Iris pigment epithelial cell (primary cell): ENCODE measurements at regions not wholly inside any gene's neighbourhood (a gene's known extent, or its start where the extent isn't known, plus 50 kb on each side); places are given as distances from the start of the nearest gene placed in this dataset.
A peak's percentile ranks its signal among the peaks of the same experiment; 100 is the strongest.

Experiments used
- DNase-seq: peaks from one replicate; pipeline ENCODE4 v3.0.0-alpha.2; 2011; ENCODE audit warnings: low read depth

GRCh38 chr14:96143906-96144305 lies 60.7 kb upstream of the BDKRB2 start:
- no peak for DNase-seq

- DNase-seq: peak; percentile 88
Observed at GRCh38 chr14:96145116-96145864, 59.3 kb upstream of the BDKRB2 start.

GRCh38 chr14:96146131-96146771 lies 58.4 kb upstream of the BDKRB2 start:
- peak; percentile 53 for DNase-seq

- no peak for DNase-seq
Observed at GRCh38 chr14:96148631-96149030, 56.0 kb upstream of the BDKRB2 start.

- DNase-seq: no peak
Observed at GRCh38 chr14:96149131-96149530, 55.5 kb upstream of the BDKRB2 start.

- no peak for DNase-seq
Observed at GRCh38 chr14:96150214-96150613, 54.4 kb upstream of the BDKRB2 start.

- no peak for DNase-seq
Observed at GRCh38 chr14:96151242-96151641, 53.4 kb upstream of the BDKRB2 start.

GRCh38 chr14:96153003-96153402 lies 51.6 kb upstream of the BDKRB2 start:
- no peak for DNase-seq
